RWPE2 (cell line): ENCODE measurements at regions not wholly inside any gene's neighbourhood (a gene's known extent, or its start where the extent isn't known, plus 50 kb on each side); places are given as distances from the start of the nearest gene placed in this dataset.

Experiments
- ATAC-seq: fragments of 200-7000 bp; cut with Tn5 transposase; 3 replicates; pipeline ENCODE4 v1.9.1; 2021; ENCODE audit warnings: low read depth
- DNase-seq: peaks from one replicate; pipeline ENCODE4 v3.0.0-alpha.2; 2020; ENCODE audit warnings: low spot score
- H3K27ac ChIP-seq: fragments of 450-650 bp; 2 replicates; pipeline ENCODE4 v1.5.1; 2017; ENCODE audit warnings: mild to moderate bottlenecking; ENCODE audit not compliant: poor library complexity, severe bottlenecking
- H3K27me3 ChIP-seq: fragments of 250-450 bp; sonication (Bioruptor Pico); 2 replicates; pipeline ENCODE4 v1.5.1; 2021; ENCODE audit warnings: mild to moderate bottlenecking, moderate library complexity; ENCODE audit not compliant: insufficient read depth, poor library complexity, severe bottlenecking
- H3K36me3 ChIP-seq: fragments of 250-450 bp; sonication (Bioruptor Pico); 2 replicates; pipeline ENCODE4 v1.5.1; 2020; ENCODE audit warnings: low read depth, mild to moderate bottlenecking, moderate library complexity
- H3K4me1 ChIP-seq: fragments of 250-450 bp; sonication (Bioruptor Pico); 2 replicates; pipeline ENCODE4 v1.5.1; 2021; ENCODE audit warnings: mild to moderate bottlenecking, moderate library complexity; ENCODE audit not compliant: insufficient read depth, poor library complexity, severe bottlenecking
- H3K4me3 ChIP-seq: fragments of 250-450 bp; sonication (Bioruptor Pico); 2 replicates; pipeline ENCODE4 v1.5.1; 2021; ENCODE audit warnings: mild to moderate bottlenecking, moderate library complexity; ENCODE audit not compliant: severe bottlenecking
- H3K9me3 ChIP-seq: fragments of 250-450 bp; sonication (Bioruptor Pico); 2 replicates; pipeline ENCODE4 v1.5.1; 2021; ENCODE audit warnings: mild to moderate bottlenecking, moderate library complexity; ENCODE audit not compliant: severe bottlenecking
- TF ChIP-seq, protein P1 (sequence below): fragments of 450-650 bp; IDR thresholded peaks from one replicate; pipeline ENCODE4 v1.5.1; 2017; ENCODE audit warnings: mild to moderate bottlenecking, moderate library complexity; ENCODE audit not compliant: poor library complexity, severe bottlenecking

DNA sequence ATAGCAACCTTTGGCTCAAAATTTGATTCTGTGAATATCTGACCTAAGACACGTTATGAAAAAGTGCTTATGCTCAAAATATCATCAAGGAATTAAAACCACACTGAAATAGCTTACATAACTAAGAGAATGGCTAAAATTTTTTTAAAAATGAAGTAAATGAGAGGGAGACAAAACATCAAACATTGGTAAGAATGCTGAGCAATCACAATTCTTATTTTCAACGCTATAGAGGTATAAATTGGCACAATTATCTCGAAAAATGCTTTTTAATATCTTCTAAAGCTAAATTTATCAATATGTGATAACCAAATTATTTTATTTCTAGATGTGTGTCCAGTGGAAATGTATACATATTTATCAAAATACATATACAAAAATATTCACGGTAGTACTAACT is 381.3 kb downstream of the ANXA1 start:
- no peak overlapping the region for H3K4me3 ChIP-seq
- TF ChIP-seq, protein P1, sequence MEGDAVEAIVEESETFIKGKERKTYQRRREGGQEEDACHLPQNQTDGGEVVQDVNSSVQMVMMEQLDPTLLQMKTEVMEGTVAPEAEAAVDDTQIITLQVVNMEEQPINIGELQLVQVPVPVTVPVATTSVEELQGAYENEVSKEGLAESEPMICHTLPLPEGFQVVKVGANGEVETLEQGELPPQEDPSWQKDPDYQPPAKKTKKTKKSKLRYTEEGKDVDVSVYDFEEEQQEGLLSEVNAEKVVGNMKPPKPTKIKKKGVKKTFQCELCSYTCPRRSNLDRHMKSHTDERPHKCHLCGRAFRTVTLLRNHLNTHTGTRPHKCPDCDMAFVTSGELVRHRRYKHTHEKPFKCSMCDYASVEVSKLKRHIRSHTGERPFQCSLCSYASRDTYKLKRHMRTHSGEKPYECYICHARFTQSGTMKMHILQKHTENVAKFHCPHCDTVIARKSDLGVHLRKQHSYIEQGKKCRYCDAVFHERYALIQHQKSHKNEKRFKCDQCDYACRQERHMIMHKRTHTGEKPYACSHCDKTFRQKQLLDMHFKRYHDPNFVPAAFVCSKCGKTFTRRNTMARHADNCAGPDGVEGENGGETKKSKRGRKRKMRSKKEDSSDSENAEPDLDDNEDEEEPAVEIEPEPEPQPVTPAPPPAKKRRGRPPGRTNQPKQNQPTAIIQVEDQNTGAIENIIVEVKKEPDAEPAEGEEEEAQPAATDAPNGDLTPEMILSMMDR: no peak
- no peaks in the 10 kb centered on the region for H3K9me3 ChIP-seq
- no peaks in the 10 kb centered on the region for H3K4me1 ChIP-seq
- no peak overlapping the region for H3K27ac ChIP-seq
- H3K36me3 ChIP-seq: no peaks in the 10 kb centered on the region
- no peak for DNase-seq
- ATAC-seq: no peak
- no peaks in the 10 kb centered on the region for H3K27me3 ChIP-seq

DNA sequence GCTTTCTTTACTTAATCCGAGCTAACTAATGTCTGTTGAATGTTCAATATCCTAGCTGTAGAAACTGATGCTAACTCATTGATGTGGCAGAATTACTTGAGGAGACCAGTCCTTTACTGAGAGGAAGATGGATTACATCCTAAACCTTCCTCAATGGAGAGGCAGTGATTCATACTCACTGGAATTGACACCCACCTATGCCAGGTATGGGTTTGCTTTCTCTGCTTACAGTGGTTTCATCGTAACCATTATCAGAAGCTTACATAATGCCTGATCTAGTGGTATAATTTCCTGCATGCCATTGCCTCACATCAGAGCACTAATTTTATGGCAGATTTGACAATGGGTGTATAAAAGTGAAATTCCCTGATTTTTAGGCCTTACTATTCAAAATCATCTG is 384.7 kb downstream of the ANXA1 start:
- TF ChIP-seq, protein P1: no peak
- Histone ChIP-seq H3K4me1 (no peaks in the 10 kb centered on the region), H3K4me3 (no peak overlapping the region), H3K36me3 (no peaks in the 10 kb centered on the region), H3K9me3 (no peaks in the 10 kb centered on the region), H3K27me3 (no peaks in the 10 kb centered on the region), H3K27ac (no peak overlapping the region)
- ATAC-seq (peak; percentile 78), DNase-seq (no peak)

DNA sequence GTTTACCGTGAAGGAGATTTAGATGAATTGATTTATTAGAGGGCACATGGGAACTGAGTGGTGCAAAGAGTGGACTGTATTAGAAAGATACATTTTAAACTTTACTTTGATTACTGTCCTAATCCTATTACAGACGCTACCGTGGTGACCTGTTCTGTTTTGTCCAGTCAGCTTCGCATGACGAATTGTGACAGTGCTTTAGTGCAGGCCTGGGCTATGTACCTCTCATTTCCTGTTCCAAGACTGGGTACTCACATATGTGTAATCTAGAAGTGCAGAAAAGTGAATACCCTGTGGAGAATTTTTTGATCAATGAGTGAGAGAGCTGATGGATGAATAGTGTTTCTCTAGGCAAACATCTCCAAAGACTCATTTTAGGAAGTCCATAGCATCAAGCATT is 385.9 kb downstream of the ANXA1 start:
- Histone ChIP-seq H3K4me1 (no peaks in the 10 kb centered on the region), H3K27me3 (no peaks in the 10 kb centered on the region), H3K4me3 (no peak overlapping the region), H3K36me3 (no peaks in the 10 kb centered on the region), H3K27ac (no peak overlapping the region), H3K9me3 (no peaks in the 10 kb centered on the region)
- ATAC-seq: no peak
- TF ChIP-seq, protein P1: no peak
- no peak for DNase-seq

DNA sequence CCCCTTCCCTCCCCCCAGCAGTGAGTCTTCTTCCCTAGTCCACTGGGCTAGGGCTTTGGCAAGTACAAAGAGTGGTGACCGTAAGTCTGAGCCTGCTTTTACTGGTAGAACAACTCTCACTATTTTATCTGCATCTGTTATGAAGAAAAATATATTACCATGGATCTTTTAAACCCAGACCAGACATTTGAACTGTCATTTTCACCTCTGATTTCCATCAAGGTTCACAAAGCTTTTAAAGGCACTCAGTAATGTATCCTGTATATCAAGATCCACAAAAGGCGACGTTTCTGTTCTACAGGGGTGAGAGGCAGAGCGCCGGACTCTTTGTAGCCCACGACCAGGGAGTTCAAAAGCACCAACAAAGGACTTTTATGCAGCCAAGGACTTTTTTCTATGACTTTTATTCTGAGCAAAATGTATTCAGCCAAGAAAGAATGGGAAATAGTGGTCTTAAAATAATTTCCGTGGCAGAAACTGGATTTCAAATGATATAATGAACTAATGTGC is 388.3 kb downstream of the ANXA1 start:
- H3K4me3 ChIP-seq: no peak overlapping the region
- DNase-seq (no peak), ATAC-seq (no peak)
- no peaks in the 10 kb centered on the region for H3K4me1 ChIP-seq
- TF ChIP-seq, protein P1: no peak
- no peak overlapping the region for H3K27ac ChIP-seq
- no peaks in the 10 kb centered on the region for H3K36me3 ChIP-seq
- no peaks in the 10 kb centered on the region for H3K9me3 ChIP-seq
- no peaks in the 10 kb centered on the region for H3K27me3 ChIP-seq

DNA sequence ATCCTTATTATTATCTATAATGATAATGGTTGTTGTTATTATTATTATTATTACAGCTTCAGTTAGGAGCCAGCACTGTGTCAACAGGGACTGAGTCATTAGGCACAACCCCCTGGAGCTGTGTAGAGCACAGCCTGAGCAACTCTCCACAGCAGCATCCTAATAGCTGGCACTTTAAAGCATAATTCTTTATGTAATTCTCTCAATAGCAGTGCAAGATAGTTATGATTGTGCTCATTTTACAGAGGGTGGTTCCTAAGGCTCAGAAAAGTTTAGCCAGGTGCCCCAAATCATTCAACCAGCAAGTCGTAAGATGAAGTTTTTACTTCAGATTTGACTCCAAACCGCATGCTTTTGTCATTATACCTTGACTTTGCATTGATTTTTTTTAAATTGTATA is 390.3 kb downstream of the ANXA1 start:
- Histone ChIP-seq H3K4me3 (no peak overlapping the region), H3K36me3 (no peaks in the 10 kb centered on the region), H3K27me3 (no peaks in the 10 kb centered on the region), H3K4me1 (no peaks in the 10 kb centered on the region), H3K27ac (no peak overlapping the region), H3K9me3 (no peaks in the 10 kb centered on the region)
- TF ChIP-seq, protein P1: no peak
- no peak for DNase-seq
- no peak for ATAC-seq
